GM21390 (cell line): ENCODE measurements at regions not wholly inside any gene's neighbourhood (a gene's known extent, or its start where the extent isn't known, plus 50 kb on each side); places are given as distances from the start of the nearest gene placed in this dataset.

Experiments
- ATAC-seq: cut with Tn5 transposase; IDR thresholded peaks from one replicate; pipeline ENCODE4 v1.9.1; 2021; ENCODE audit not compliant: unreplicated experiment

- no peak for ATAC-seq
These were observed 1151.6 kb upstream of the CDH9 start for GRCh38 chr5:28190011-28190410.

GRCh38 chr5:28174691-28175090 lies 1136.3 kb upstream of the CDH9 start:
- ATAC-seq, result no peak

GRCh38 chr5:28165096-28165495 lies 1126.7 kb upstream of the CDH9 start:
- ATAC-seq, result no peak

- no peak for ATAC-seq
These were observed 1126.2 kb upstream of the CDH9 start for GRCh38 chr5:28164568-28164967.

GRCh38 chr5:28156981-28157380 lies 1118.6 kb upstream of the CDH9 start:
- no peak for ATAC-seq

- ATAC-seq, result no peak
These were observed 1105.1 kb upstream of the CDH9 start for GRCh38 chr5:28143519-28143918.

- ATAC-seq, result no peak
These were observed 1093.8 kb upstream of the CDH9 start for GRCh38 chr5:28132151-28132550.

GRCh38 chr5:28117691-28118090 lies 1079.3 kb upstream of the CDH9 start:
- no peak for ATAC-seq

GRCh38 chr5:28117273-28117672 lies 1078.9 kb upstream of the CDH9 start:
- no peak for ATAC-seq

- ATAC-seq, result no peak
These were observed 1072.4 kb upstream of the CDH9 start for GRCh38 chr5:28110781-28111180.

- no peak for ATAC-seq
These were observed 1065.7 kb upstream of the CDH9 start for GRCh38 chr5:28104080-28104479.

GRCh38 chr5:28084069-28084468 lies 1045.7 kb upstream of the CDH9 start:
- ATAC-seq, result no peak

GRCh38 chr5:28082610-28083009 lies 1044.2 kb upstream of the CDH9 start:
- ATAC-seq, result no peak

- ATAC-seq, result no peak
These were observed 1039.2 kb upstream of the CDH9 start for GRCh38 chr5:28077291-28078240.

- ATAC-seq, result no peak
These were observed 1028.5 kb upstream of the CDH9 start for GRCh38 chr5:28066856-28067255.

GRCh38 chr5:28065656-28066055 lies 1027.3 kb upstream of the CDH9 start:
- no peak for ATAC-seq

- ATAC-seq, result no peak
These were observed 1008.2 kb upstream of the CDH9 start for GRCh38 chr5:28046596-28046995.

GRCh38 chr5:28027851-28028250 lies 989.5 kb upstream of the CDH9 start:
- ATAC-seq, result no peak

- ATAC-seq, result no peak
These were observed 978.8 kb upstream of the CDH9 start for GRCh38 chr5:28017178-28017577.

GRCh38 chr5:28014779-28015178 lies 976.4 kb upstream of the CDH9 start:
- ATAC-seq, result no peak

- no peak for ATAC-seq
These were observed 974.2 kb upstream of the CDH9 start for GRCh38 chr5:28012538-28012937.

GRCh38 chr5:28009576-28009975 lies 971.2 kb upstream of the CDH9 start:
- no peak for ATAC-seq

- ATAC-seq, result no peak
These were observed 958.3 kb upstream of the CDH9 start for GRCh38 chr5:27996665-27997064.
